HEK293 (cell line): ENCODE measurements at regions not wholly inside any gene's neighbourhood (a gene's known extent, or its start where the extent isn't known, plus 50 kb on each side); places are given as distances from the start of the nearest gene placed in this dataset.

Experiments used
- CTCF ChIA-PET: fragments of 350-600 bp; formaldehyde crosslinking; extraction: SDS; loops from one replicate; lab custom pipeline; 2021; ENCODE audit warnings: antibody characterized with exemption; lab: Yijun Ruan, JAX
- POLR2A ChIA-PET: fragments of 300-600 bp; formaldehyde crosslinking; extraction: SDS; loops from one replicate; lab custom pipeline; 2020; ENCODE audit warnings: antibody characterized with exemption, inconsistent platforms; lab: Yijun Ruan, JAX
- H3K27ac ChIP-seq: fragments of 200-500 bp; sonication (Bioruptor generic); 2 replicates; pipeline ENCODE4 v1.5.1; 2014; ENCODE audit warnings: low read depth, low read length, control low read depth, inconsistent platforms; ENCODE audit errors: extremely low read depth
- H3K36me3 ChIP-seq, 2 experiments: fragments of 200-500 bp in 1 of 2; sonication (Bioruptor generic) in 1 of 2; 1 replicate in 1 of 2; 2 replicates in 1 of 2; pipeline ENCODE4 v1.5.1; 2014 to 2017; ENCODE audit warnings: inconsistent platforms in 2 of 2, low read length in 2 of 2; ENCODE audit not compliant: control insufficient read depth in 2 of 2, insufficient read depth in 1 of 2
- H3K4me1 ChIP-seq: fragments of 200-500 bp; sonication (Bioruptor generic); 2 replicates; pipeline ENCODE4 v1.5.1; 2014; ENCODE audit warnings: mild to moderate bottlenecking, low read length, inconsistent platforms; ENCODE audit not compliant: control insufficient read depth, insufficient read depth
- H3K4me3 ChIP-seq: 2 replicates; pipeline ENCODE4 v1.5.1; 2011; ENCODE audit warnings: low read depth, mild to moderate bottlenecking, control low read depth, low read length, moderate library complexity
- H3K9me3 ChIP-seq: fragments of 200-500 bp; sonication (Bioruptor generic); 2 replicates; pipeline ENCODE4 v1.5.1; 2014; ENCODE audit warnings: low read depth, low read length, inconsistent platforms; ENCODE audit not compliant: control insufficient read depth, insufficient read depth
- CTCF ChIP-seq: fragments of 450-650 bp; formaldehyde crosslinking; IDR thresholded peaks from 2 replicates; pipeline ENCODE4 v1.5.1; 2016; ENCODE audit warnings: missing biosample characterization, missing genetic modification characterization
- GLI4 ChIP-seq: fragments of 450-650 bp; formaldehyde crosslinking; IDR thresholded peaks from 2 replicates; pipeline ENCODE4 v1.5.1; 2016; ENCODE audit warnings: missing biosample characterization, missing genetic modification characterization
- HOXA7 ChIP-seq: sonication (generic); formaldehyde crosslinking; IDR thresholded peaks from 2 replicates; pipeline ENCODE4 v1.8.1; 2022; ENCODE audit warnings: missing genetic modification reagents, borderline replicate concordance
- IKZF3 ChIP-seq: fragments of 450-650 bp; IDR thresholded peaks from 2 replicates; pipeline ENCODE4 v1.5.0; 2018; ENCODE audit warnings: missing biosample characterization, mild to moderate bottlenecking, missing genetic modification characterization, moderate library complexity
- OSR2 ChIP-seq: fragments of 450-650 bp; formaldehyde crosslinking; IDR thresholded peaks from 2 replicates; pipeline ENCODE4 v1.5.1; 2016; ENCODE audit warnings: missing biosample characterization, missing genetic modification characterization
- PRDM2 ChIP-seq: fragments of 450-650 bp; formaldehyde crosslinking; IDR thresholded peaks from 2 replicates; pipeline ENCODE4 v1.5.1; 2016; ENCODE audit warnings: missing biosample characterization, missing genetic modification characterization, borderline replicate concordance
- SCRT1 ChIP-seq: fragments of 450-650 bp; formaldehyde crosslinking; IDR thresholded peaks from 2 replicates; pipeline ENCODE4 v1.5.1; 2016; ENCODE audit warnings: missing biosample characterization, missing genetic modification characterization, borderline replicate concordance
- SCRT2 ChIP-seq: fragments of 450-650 bp; formaldehyde crosslinking; IDR thresholded peaks from 2 replicates; pipeline ENCODE4 v1.5.1; 2016; ENCODE audit warnings: missing biosample characterization, missing genetic modification characterization
- SP7 ChIP-seq: fragments of 450-650 bp; formaldehyde crosslinking; IDR thresholded peaks from 2 replicates; pipeline ENCODE4 v1.5.1; 2016; ENCODE audit warnings: missing biosample characterization, missing genetic modification characterization
- ZBTB7A ChIP-seq: fragments of 450-650 bp; formaldehyde crosslinking; IDR thresholded peaks from 2 replicates; pipeline ENCODE4 v1.5.1; 2016; ENCODE audit warnings: low read depth, missing biosample characterization, missing genetic modification characterization
- ZNF140 ChIP-seq: fragments of 450-650 bp; formaldehyde crosslinking; IDR thresholded peaks from 2 replicates; pipeline ENCODE4 v1.5.1; 2016; ENCODE audit warnings: missing biosample characterization, missing genetic modification characterization
- ZNF16 ChIP-seq: fragments of 450-650 bp; formaldehyde crosslinking; IDR thresholded peaks from 2 replicates; pipeline ENCODE4 v1.5.1; 2016; ENCODE audit warnings: low read depth, missing biosample characterization, missing genetic modification characterization
- ZNF266 ChIP-seq: fragments of 450-650 bp; formaldehyde crosslinking; IDR thresholded peaks from 2 replicates; pipeline ENCODE4 v1.5.1; 2016; ENCODE audit warnings: missing biosample characterization, missing genetic modification characterization, low read depth
- ZNF311 ChIP-seq: fragments of 450-650 bp; formaldehyde crosslinking; IDR thresholded peaks from 2 replicates; pipeline ENCODE4 v1.5.1; 2017; ENCODE audit warnings: missing biosample characterization, missing genetic modification characterization, borderline replicate concordance
- ZNF394 ChIP-seq: fragments of 450-650 bp; formaldehyde crosslinking; IDR thresholded peaks from 2 replicates; pipeline ENCODE4 v1.5.1; 2016; ENCODE audit warnings: missing biosample characterization, missing genetic modification characterization, mild to moderate bottlenecking, moderate library complexity, borderline replicate concordance
- ZNF449 ChIP-seq: fragments of 450-650 bp; formaldehyde crosslinking; IDR thresholded peaks from 2 replicates; pipeline ENCODE4 v1.5.1; 2017; ENCODE audit warnings: missing biosample characterization, mild to moderate bottlenecking, missing genetic modification characterization, moderate library complexity
- ZNF501 ChIP-seq: fragments of 450-650 bp; formaldehyde crosslinking; IDR thresholded peaks from 2 replicates; pipeline ENCODE4 v1.5.1; 2016; ENCODE audit warnings: missing biosample characterization, missing genetic modification characterization
- ZNF623 ChIP-seq: fragments of 450-650 bp; formaldehyde crosslinking; IDR thresholded peaks from 2 replicates; pipeline ENCODE4 v1.5.1; 2016; ENCODE audit warnings: missing biosample characterization, missing genetic modification characterization
- ZNF670 ChIP-seq: fragments of 450-650 bp; formaldehyde crosslinking; IDR thresholded peaks from 2 replicates; pipeline ENCODE4 v1.5.1; 2016; ENCODE audit warnings: missing biosample characterization, missing genetic modification characterization, low read depth
- ZNF777 ChIP-seq: fragments of 450-650 bp; formaldehyde crosslinking; IDR thresholded peaks from 2 replicates; pipeline ENCODE4 v1.5.1; 2017; ENCODE audit warnings: missing biosample characterization, missing genetic modification characterization, borderline replicate concordance
- ZSCAN16 ChIP-seq: fragments of 450-650 bp; formaldehyde crosslinking; IDR thresholded peaks from 2 replicates; pipeline ENCODE4 v1.5.1; 2016; ENCODE audit warnings: missing biosample characterization, missing genetic modification characterization

GRCh38 chr2:12083081-12083581 lies 336.7 kb downstream of the LPIN1 start:
- Histone ChIP-seq H3K9me3 (no peaks in the 10 kb centered on the region), H3K4me1 (no peaks in the 10 kb centered on the region), H3K36me3 (no peaks in the 10 kb centered on the region), H3K27ac (no peak overlapping the region), H3K4me3 (no peak overlapping the region)
- ChIA-PET CTCF (no interaction called here), POLR2A (no interaction called here)
- TF ChIP-seq ZSCAN16 (tag by site-specific recombination) (no peak), ZNF140 (no peak), CTCF (tag by site-specific recombination) (no peak), ZNF670 (no peak), ZNF266 (tag by site-specific recombination) (no peak), SP7 (tag by site-specific recombination) (no peak), ZNF394 (tag by site-specific recombination) (no peak), ZNF449 (tag by site-specific recombination) (no peak), GLI4 (no peak), ZNF623 (tag by site-specific recombination) (no peak), SCRT2 (tag by site-specific recombination) (no peak)

GRCh38 chr2:12083713-12084419 lies 337.4 kb downstream of the LPIN1 start:
- ChIA-PET POLR2A (no interaction called here), CTCF (no interaction called here)
- Histone ChIP-seq H3K4me3 (no peak overlapping the region), H3K36me3 (no peaks in the 10 kb centered on the region), H3K4me1 (no peaks in the 10 kb centered on the region), H3K27ac (no peak overlapping the region), H3K9me3 (no peaks in the 10 kb centered on the region)
- no peak for TF ChIP-seq ZBTB7A (tag by site-specific recombination)
- TF ChIP-seq IKZF3 (tag by site-specific recombination) = no peak
- TF ChIP-seq SCRT1 (tag by site-specific recombination) = no peak
- TF ChIP-seq ZNF777 (tag by site-specific recombination) = no peak
- TF ChIP-seq OSR2 (tag by site-specific recombination) = no peak
- no peak for TF ChIP-seq SP7 (tag by site-specific recombination)
- no peak for TF ChIP-seq ZNF501
- no peak for TF ChIP-seq PRDM2
- TF ChIP-seq ZNF16 (tag by site-specific recombination) = no peak
- no peak for TF ChIP-seq HOXA7 (CRISPR knock-in tag)
- no peak for TF ChIP-seq ZNF311 (tag by site-specific recombination)
